Endothelial cell of umbilical vein (primary cell): ENCODE measurements at regions not wholly inside any gene's neighbourhood (a gene's known extent, or its start where the extent isn't known, plus 50 kb on each side); places are given as distances from the start of the nearest gene placed in this dataset.

ENCODE experiments used
- BruUV-seq: library from RNA; stranded (reverse); fragments of 400-500 nt; replicated peaks from 2 replicates; lab custom pipeline; 2021; lab: Mats Ljungman, UMichigan
- CTCF ChIA-PET: fragments of 300-600, 350-600 bp; sonication (Branson Sonifier 250); formaldehyde crosslinking; loops from one replicate; lab custom pipeline; 2021; ENCODE audit warnings: antibody characterized with exemption, inconsistent platforms; lab: Charles Lee
- POLR2A ChIA-PET: fragments of 300-600, 350-600 bp; sonication (Branson Sonifier 250); formaldehyde crosslinking; loops from one replicate; lab custom pipeline; 2021; ENCODE audit warnings: antibody characterized with exemption, inconsistent platforms; lab: Charles Lee
- DNase-seq: peaks from one replicate; pipeline ENCODE4 v3.0.0-alpha.2; 2011; ENCODE audit warnings: low read depth, low spot score
- FAIRE-seq: peaks from 2 replicates; lab custom pipeline; 2011; peaks lifted over from hg19 to GRCh38; lab: Jason Lieb, UNC
- H2AFZ ChIP-seq: 2 replicates; pipeline ENCODE4 v1.6.0; 2012; ENCODE audit warnings: low read depth, low read length, control low read depth, inconsistent platforms
- H3K27ac ChIP-seq: 2 replicates; pipeline ENCODE4 v1.5.1; 2011; ENCODE audit warnings: low read depth, mild to moderate bottlenecking, control low read depth, low read length, moderate library complexity; ENCODE audit not compliant: insufficient read depth
- H3K27me3 ChIP-seq, 2 experiments: 2 replicates each; pipeline versions ENCODE4 v1.6.0 to v1.6.1; 2011; ENCODE audit warnings: low read length in 2 of 2, mixed read lengths in 1 of 2; ENCODE audit not compliant: control insufficient read depth in 2 of 2, insufficient read depth in 2 of 2
- H3K36me3 ChIP-seq, 2 experiments: 2 replicates in 1 of 2; 3 replicates in 1 of 2; pipeline ENCODE4 v1.5.1; 2011; ENCODE audit warnings: low read length in 2 of 2, mild to moderate bottlenecking in 1 of 2, moderate library complexity in 1 of 2; ENCODE audit not compliant: control insufficient read depth in 2 of 2, insufficient read depth in 2 of 2; ENCODE audit errors: extremely low read depth in 1 of 2
- H3K4me1 ChIP-seq: 3 replicates; pipeline ENCODE4 v1.5.1; 2011; ENCODE audit warnings: mild to moderate bottlenecking, low read length; ENCODE audit not compliant: control insufficient read depth, insufficient read depth; ENCODE audit errors: extremely low read depth
- H3K4me2 ChIP-seq: 2 replicates; pipeline ENCODE4 v1.6.1; 2011; ENCODE audit warnings: low read length, control low read depth, mixed read lengths; ENCODE audit not compliant: insufficient read depth
- H3K4me3 ChIP-seq, 3 experiments: fragments of 200-600 bp in 1 of 3; sonication (generic), shearing (Covaris generic) in 1 of 3; replicated peaks in 1 of 3; 2 replicates each; pipeline ENCODE4 v1.5.1; 2011 to 2016; ENCODE audit warnings: control low read depth in 3 of 3, low read length in 3 of 3, mild to moderate bottlenecking in 2 of 3, inconsistent platforms in 1 of 3, low read depth in 1 of 3, moderate library complexity in 1 of 3; ENCODE audit not compliant: insufficient read depth in 1 of 3
- H3K79me2 ChIP-seq: 2 replicates; pipeline ENCODE4 v1.6.0; 2012; ENCODE audit warnings: low read length, inconsistent platforms; ENCODE audit not compliant: control insufficient read depth, insufficient read depth
- H3K9ac ChIP-seq: replicated peaks from 2 replicates; pipeline ENCODE3; 2011; ENCODE audit warnings: low read length, control low read depth; ENCODE audit not compliant: insufficient read depth; ENCODE audit errors: extremely low read depth
- H3K9me1 ChIP-seq: replicated peaks from 3 replicates; pipeline ENCODE4 v1.6.0; 2011; ENCODE audit warnings: mild to moderate bottlenecking, low read length; ENCODE audit not compliant: control insufficient read depth, insufficient read depth; ENCODE audit errors: extremely low read depth
- H3K9me3 ChIP-seq: replicated peaks from 2 replicates; pipeline ENCODE4 v1.5.1; 2012; ENCODE audit warnings: low read length, inconsistent platforms; ENCODE audit not compliant: control insufficient read depth, insufficient read depth
- H4K20me1 ChIP-seq: replicated peaks from 2 replicates; pipeline ENCODE3; 2011; ENCODE audit warnings: mild to moderate bottlenecking, low read length; ENCODE audit not compliant: control insufficient read depth, insufficient read depth; ENCODE audit errors: extremely low read depth
- EZH2 ChIP-seq: IDR thresholded peaks from 2 replicates; pipeline ENCODE4 v1.6.1; 2012; ENCODE audit warnings: borderline replicate concordance, low read depth, mild to moderate bottlenecking, moderate library complexity, low read length, inconsistent platforms; ENCODE audit not compliant: severe bottlenecking
- FOS ChIP-seq: IDR thresholded peaks from 2 replicates; pipeline ENCODE4 v1.6.1; 2011; ENCODE audit warnings: mild to moderate bottlenecking, low read length, moderate library complexity, borderline replicate concordance; ENCODE audit not compliant: insufficient read depth
- GATA2 ChIP-seq: IDR thresholded peaks from 2 replicates; pipeline ENCODE4 v1.7.0; 2011; ENCODE audit warnings: low read depth, mild to moderate bottlenecking, moderate library complexity, mixed read lengths, low read length; ENCODE audit not compliant: insufficient read length, insufficient read depth
- JUN ChIP-seq: IDR thresholded peaks from 2 replicates; pipeline ENCODE4 v1.6.1; 2011; ENCODE audit warnings: borderline replicate concordance, low read depth; ENCODE audit not compliant: insufficient read length, insufficient read depth
- MYC ChIP-seq: IDR thresholded peaks from one replicate; pipeline ENCODE4 v1.6.1; 2011; ENCODE audit warnings: mild to moderate bottlenecking, low read depth, low read length
- POLR2A ChIP-seq: IDR thresholded peaks from 2 replicates; pipeline ENCODE4 v1.6.1; 2012; ENCODE audit warnings: low read depth, mild to moderate bottlenecking, control low read depth, low read length
- POLR2AphosphoS5 ChIP-seq: IDR thresholded peaks from 2 replicates; pipeline ENCODE4 v1.6.1; 2012; ENCODE audit warnings: low read depth, mild to moderate bottlenecking, control low read depth, low read length, moderate library complexity; ENCODE audit not compliant: insufficient read depth
- dilution Hi-C: fragments of 300-500 bp; cut with MboI; formaldehyde crosslinking; loops from one replicate; pipeline ENCODE4 v1.15.0; 2019; ENCODE audit warnings: low sequenced_read_pairs; ENCODE audit not compliant: extremely low pct_ligation_motif_present
- intact Hi-C: fragments of 100-400 bp; cut with micrococcal nuclease; formaldehyde crosslinking; loops from one replicate; pipeline ENCODE4 v1.10.0; 2022
- TF ChIP-seq, protein P1 (sequence below), 2 donors: IDR thresholded peaks; 1 replicate in 1 of 2; 2 replicates in 1 of 2; pipeline ENCODE4 v1.5.1; 2011; ENCODE audit warnings: low read length in 2 of 2, mild to moderate bottlenecking in 2 of 2, moderate library complexity in 2 of 2, control low read depth in 1 of 2, inconsistent platforms in 1 of 2, low read depth in 1 of 2; ENCODE audit not compliant: insufficient read depth in 1 of 2; ENCODE audit errors: extremely low read depth in 1 of 2
- TF ChIP-seq, protein P2 (sequence below): IDR thresholded peaks from 2 replicates; pipeline ENCODE4 v1.6.1; 2011; ENCODE audit not compliant: insufficient read depth, insufficient read length

DNA sequence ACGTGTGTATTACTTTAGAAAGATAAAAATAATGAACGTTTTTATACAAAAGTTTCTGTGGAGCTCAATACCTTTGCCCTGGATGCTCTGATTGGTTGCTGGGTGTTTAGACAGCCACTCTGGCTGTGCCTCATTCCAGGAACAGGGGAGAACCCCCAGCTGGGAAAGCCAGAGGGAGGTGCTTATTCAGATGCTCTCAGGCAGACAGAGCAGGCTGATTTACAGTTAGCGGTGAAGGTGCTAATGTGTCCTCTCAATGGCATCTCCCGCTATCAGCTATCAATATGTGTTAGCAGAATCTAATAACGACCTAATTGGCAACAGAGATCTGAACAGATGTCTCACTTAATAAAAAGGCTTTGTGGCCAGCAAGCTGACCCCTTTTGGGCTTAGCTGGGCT lies 402.3 kb downstream of the NUAK1 start:
- H3K27ac ChIP-seq = no peak overlapping the region
- H3K27me3 ChIP-seq = peaks cover 52 to 64% of the 10 kb centered on the region in 2 experiments
- no peaks in the 10 kb centered on the region for H3K36me3 ChIP-seq
- no peak overlapping the region for H3K4me3 ChIP-seq
- POLR2A ChIA-PET = no interaction called here
- no peaks in the 10 kb centered on the region for H3K9me1 ChIP-seq
- H3K79me2 ChIP-seq = no peaks in the 10 kb centered on the region
- H3K4me1 ChIP-seq = peaks cover 34% of the 10 kb centered on the region
- dilution Hi-C loops (no loop called here), intact Hi-C loops (no loop called here)
- TF ChIP-seq, protein P1, sequence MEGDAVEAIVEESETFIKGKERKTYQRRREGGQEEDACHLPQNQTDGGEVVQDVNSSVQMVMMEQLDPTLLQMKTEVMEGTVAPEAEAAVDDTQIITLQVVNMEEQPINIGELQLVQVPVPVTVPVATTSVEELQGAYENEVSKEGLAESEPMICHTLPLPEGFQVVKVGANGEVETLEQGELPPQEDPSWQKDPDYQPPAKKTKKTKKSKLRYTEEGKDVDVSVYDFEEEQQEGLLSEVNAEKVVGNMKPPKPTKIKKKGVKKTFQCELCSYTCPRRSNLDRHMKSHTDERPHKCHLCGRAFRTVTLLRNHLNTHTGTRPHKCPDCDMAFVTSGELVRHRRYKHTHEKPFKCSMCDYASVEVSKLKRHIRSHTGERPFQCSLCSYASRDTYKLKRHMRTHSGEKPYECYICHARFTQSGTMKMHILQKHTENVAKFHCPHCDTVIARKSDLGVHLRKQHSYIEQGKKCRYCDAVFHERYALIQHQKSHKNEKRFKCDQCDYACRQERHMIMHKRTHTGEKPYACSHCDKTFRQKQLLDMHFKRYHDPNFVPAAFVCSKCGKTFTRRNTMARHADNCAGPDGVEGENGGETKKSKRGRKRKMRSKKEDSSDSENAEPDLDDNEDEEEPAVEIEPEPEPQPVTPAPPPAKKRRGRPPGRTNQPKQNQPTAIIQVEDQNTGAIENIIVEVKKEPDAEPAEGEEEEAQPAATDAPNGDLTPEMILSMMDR (IDR thresholded peaks at IDR 0.05; ENCODE audit: extremely low read depth in 1 of 2, insufficient read depth in 1 of 2, low read depth in 1 of 2, low read length in 2 of 2) = no peak
- TF ChIP-seq GATA2 (no peak), POLR2A (no peak), JUN (no peak), POLR2AphosphoS5 (no peak), FOS (no peak), EZH2 (no peak), MYC (no peak)
- TF ChIP-seq, protein P2, sequence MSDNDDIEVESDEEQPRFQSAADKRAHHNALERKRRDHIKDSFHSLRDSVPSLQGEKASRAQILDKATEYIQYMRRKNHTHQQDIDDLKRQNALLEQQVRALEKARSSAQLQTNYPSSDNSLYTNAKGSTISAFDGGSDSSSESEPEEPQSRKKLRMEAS = no peak
- no peak overlapping the region for H3K4me2 ChIP-seq
- H3K9me3 ChIP-seq = no peaks in the 10 kb centered on the region
- no peak overlapping the region for H2AFZ ChIP-seq
- no peak for FAIRE-seq
- CTCF ChIA-PET = interaction anchor here (1.2 to 1.5 kb wide), 2 partner anchors 11 to 401 kb away, joined by 4 read pairs; no protein-coding TSS in a partner anchor
- no peak overlapping the region for H3K9ac ChIP-seq
- BruUV-seq = no TSS peak
- H4K20me1 ChIP-seq = no peaks in the 10 kb centered on the region
- DNase-seq = no peak
